A673 (cell line): ENCODE measurements at regions not wholly inside any gene's neighbourhood (a gene's known extent, or its start where the extent isn't known, plus 50 kb on each side); places are given as distances from the start of the nearest gene placed in this dataset.

Source experiments
- EZH2 ChIP-seq: fragments of 200-600 bp; sonication (generic); IDR thresholded peaks from 2 replicates; pipeline ENCODE4 v1.6.1; 2017; ENCODE audit warnings: borderline replicate concordance, low read depth, mild to moderate bottlenecking, mixed read lengths, antibody characterized with exemption, low read length; ENCODE audit not compliant: poor library complexity, severe bottlenecking
- TF ChIP-seq, protein P1 (sequence below): fragments of 300-800, 200-600 bp; sonication (generic); conservative IDR thresholded peaks from 2 replicates; pipeline ENCODE4 v1.5.1; 2017; ENCODE audit warnings: low read depth, mild to moderate bottlenecking, antibody characterized with exemption, low read length, moderate library complexity, mixed read lengths

DNA sequence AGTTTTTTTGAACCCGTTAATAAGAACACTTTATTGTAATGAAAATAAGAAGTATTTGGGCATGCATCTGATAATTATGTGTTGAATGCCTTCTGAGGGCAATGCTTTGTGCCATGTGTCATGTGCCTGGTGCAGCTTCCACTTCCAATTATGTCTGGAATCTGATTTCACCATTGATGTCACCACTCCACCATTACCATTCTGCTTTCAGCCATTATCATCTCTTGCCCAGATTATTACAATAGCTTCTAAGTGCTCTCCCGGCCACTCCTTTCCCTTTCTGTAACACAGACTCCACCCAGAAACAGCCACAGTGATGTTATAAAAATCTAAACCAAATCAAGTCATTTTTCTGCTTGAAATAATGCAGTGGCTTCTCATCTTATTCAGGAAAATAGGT, 171.7 kb downstream of the C9orf152 start:
- TF ChIP-seq, protein P1, sequence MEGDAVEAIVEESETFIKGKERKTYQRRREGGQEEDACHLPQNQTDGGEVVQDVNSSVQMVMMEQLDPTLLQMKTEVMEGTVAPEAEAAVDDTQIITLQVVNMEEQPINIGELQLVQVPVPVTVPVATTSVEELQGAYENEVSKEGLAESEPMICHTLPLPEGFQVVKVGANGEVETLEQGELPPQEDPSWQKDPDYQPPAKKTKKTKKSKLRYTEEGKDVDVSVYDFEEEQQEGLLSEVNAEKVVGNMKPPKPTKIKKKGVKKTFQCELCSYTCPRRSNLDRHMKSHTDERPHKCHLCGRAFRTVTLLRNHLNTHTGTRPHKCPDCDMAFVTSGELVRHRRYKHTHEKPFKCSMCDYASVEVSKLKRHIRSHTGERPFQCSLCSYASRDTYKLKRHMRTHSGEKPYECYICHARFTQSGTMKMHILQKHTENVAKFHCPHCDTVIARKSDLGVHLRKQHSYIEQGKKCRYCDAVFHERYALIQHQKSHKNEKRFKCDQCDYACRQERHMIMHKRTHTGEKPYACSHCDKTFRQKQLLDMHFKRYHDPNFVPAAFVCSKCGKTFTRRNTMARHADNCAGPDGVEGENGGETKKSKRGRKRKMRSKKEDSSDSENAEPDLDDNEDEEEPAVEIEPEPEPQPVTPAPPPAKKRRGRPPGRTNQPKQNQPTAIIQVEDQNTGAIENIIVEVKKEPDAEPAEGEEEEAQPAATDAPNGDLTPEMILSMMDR = no peak
- no peak for TF ChIP-seq EZH2
